ENCODE measurements at regions not wholly inside any gene's neighbourhood (a gene's known extent, or its start where the extent isn't known, plus 50 kb on each side); places are given as distances from the start of the nearest gene placed in this dataset.
"Not testable (repeated sequence)": the region's sequence is repeated elsewhere in the genome, so short reads cannot be mapped to it uniquely, and the experiment has no call there.

DNA sequence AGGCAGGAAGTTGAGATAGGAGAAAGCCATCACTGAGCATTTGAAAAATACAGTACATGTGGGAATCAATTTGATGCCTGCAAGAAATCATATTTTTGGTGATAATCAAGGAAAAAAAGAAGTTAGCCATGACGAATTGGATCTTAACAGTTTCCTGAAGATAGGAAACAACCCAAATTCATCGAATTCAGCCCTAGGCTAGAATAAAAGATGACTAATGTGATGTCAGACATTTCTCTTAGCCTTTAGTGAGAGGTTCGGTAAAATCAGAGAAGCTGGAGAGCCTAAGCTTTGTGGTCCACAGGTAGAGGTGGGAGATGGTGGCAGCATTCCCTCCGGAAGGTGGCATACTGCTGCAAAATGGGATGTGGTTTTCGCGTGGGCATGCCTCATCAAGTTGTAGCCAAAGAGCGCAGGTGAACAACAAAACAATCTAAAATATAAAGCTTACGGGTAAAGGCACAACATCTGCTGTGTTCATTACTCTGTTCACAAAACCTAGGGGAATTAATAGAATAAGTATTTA lies 144.1 kb upstream of the ALCAM start:
- DNase-seq (ENCODE audit: low spot score) = no peak

- no peak for DNase-seq (ENCODE audit: low spot score)
These were observed 142.9 kb upstream of the ALCAM start for GRCh38 chr3:105223815-105224214.

DNA sequence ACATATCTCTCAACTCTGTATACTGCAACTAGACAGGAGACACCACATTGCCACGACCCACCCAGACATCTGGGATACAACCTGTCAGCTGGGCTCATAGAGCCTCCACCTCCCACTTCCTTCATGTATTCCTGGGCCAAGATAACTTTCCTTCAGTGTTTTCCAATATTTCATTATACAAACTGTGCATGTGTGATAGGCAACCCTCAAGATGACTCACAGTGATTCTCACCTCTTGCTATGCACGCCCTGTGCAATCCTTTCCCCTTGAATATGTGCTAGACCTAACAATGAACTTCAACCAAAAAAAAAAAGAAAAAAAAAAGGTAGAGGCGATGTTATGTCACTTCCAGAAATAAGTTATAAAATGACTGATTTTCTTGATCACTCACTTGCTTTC lies 138.0 kb upstream of the ALCAM start:
- no peak for DNase-seq (ENCODE audit: low spot score)

DNA sequence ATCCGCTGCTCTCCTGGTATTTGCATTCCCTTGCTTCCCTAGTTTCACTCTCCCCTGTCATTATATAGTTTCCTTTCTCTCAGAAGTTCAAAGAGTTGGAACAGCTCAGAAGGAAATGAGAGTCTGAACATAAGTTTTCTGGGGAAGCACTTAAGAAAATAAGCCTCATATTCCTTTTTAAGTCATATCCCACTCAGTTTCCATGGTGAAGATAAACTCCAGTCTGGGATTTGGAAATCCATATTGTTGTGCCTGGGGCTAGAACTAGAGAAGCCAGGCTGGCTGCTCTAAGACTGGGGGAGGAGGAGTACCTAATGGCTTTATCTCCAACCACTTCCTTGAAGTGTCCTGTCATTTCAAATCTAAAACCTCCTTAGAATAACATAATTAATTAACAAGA lies 134.2 kb upstream of the ALCAM start:
- no peak for DNase-seq (ENCODE audit: low spot score)

DNA sequence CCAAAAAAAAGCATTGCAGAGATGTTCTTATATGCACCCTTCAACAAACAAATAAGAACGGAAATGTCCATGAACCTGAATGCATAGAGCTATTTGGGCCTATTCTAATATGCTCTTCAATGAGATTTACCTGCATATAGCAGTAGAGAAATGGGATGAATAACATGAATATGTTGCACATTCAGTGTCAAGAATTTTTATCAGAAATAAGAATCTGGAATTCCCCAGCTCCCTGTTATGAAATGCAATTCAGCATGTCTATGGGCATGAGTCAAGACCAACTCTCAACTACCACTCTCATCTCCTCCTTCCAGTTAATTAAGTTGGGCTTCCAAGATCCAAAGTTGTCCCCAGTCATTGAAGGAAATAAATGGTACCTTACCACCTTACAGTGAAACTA lies 133.7 kb upstream of the ALCAM start:
- no peak for DNase-seq (ENCODE audit: low spot score)

GRCh38 chr3:105235221-105235620 lies 131.5 kb upstream of the ALCAM start:
- DNase-seq (ENCODE audit: low spot score) = no peak

- no peak for DNase-seq (ENCODE audit: low spot score)
These were observed 130.9 kb upstream of the ALCAM start for GRCh38 chr3:105235785-105236184.

DNA sequence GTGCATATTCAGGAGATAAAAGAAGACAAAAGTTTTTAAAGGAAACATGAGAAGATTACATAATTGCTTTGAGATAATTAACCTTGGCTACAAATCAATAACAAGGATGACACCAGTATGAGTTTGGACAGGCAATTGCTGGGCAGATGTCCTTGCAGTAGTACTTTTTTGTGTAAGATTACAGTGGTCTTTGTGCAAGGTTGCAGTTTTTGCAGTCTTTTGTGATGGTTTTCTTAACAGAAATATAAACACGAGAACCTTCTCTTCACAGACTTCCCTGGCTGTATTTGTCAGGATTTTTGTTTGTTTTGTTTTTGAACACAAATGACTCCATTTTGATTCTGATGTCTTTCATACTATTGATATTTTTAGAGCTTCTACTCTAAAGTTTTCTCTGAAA lies 128.3 kb upstream of the ALCAM start:
- DNase-seq (ENCODE audit: low spot score) = no peak

DNA sequence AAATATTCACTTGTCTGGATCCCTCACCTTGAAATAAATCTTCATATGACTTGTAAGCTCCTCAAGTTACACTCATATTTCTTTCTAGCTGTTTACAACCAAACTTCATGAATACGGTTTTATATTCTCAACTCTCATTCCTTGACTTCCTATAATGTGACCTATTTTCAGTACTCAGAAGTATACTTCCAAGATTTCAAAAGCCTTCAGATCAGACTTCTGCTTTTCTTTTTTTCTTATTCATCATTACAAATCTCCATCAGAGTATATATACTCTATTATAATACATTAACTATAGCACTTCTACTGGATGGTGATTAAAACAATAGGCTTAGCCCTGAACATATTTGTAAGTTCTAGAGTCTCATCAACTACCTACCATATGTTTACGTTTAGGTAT lies 123.6 kb upstream of the ALCAM start:
- DNase-seq (ENCODE audit: low spot score) = no peak

GRCh38 chr3:105246536-105246935 lies 120.2 kb upstream of the ALCAM start:
- no peak for DNase-seq (ENCODE audit: low spot score)

GRCh38 chr3:105253225-105253624 lies 113.5 kb upstream of the ALCAM start:
- DNase-seq (ENCODE audit: low spot score) = no peak

DNA sequence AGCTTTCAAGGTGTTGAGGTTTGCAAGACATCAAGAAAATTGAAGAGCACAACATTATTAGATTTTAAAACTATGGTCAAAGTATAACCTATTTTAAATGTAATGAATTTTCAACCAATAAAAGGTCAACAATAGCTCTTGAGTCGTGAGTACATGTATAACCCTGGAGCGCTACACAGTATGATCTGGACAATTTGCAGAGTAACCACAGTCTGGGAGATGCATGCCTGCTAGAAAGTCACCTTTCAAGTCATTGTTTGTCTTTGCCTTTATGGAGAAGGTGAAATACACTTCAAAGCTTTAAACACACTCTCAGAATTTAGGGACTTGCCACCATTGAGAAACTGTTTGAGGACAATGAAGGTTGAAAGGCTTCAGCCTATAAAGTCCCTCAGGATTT lies 112.6 kb upstream of the ALCAM start:
- no peak for DNase-seq (ENCODE audit: low spot score)

- no peak for DNase-seq (ENCODE audit: low spot score)
These were observed 111.4 kb upstream of the ALCAM start for GRCh38 chr3:105255350-105255749.

DNA sequence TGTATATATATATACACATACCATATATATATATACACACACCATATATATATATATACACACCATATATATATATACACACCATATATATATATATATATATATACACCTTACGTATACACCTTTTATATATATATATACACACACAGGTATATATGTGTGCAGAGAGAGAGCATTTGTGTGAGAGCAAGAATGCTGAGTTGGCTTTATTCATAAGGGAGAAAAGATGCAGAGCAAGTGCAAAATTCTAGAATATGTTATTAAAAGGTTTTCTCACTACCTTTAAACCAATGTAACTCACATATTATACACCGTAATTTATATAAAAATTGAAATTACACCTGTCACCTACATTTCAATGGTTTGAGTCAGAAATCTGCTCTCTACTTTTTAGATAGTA lies 107.2 kb upstream of the ALCAM start:
- no peak for DNase-seq (ENCODE audit: low spot score)

DNA sequence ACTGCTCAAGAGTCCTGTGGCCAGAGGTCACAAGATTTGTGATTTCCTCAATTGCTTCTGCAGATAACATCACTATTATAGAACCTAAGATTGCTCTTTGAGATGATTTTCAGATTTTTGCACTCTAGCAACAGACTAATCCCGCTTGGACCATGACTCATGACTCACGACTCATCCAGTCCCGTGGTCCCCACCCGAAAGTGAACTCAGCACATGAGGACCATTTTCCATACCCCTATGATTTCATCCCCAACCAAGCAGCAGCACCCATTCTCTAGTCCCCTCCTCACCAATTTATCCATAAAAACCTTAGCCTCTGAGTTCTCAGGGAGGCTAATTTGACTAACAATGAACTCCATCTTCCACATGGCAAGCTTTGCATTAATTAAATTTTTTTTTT lies 106.3 kb upstream of the ALCAM start:
- no peak for DNase-seq (ENCODE audit: low spot score)

- no peak for DNase-seq (ENCODE audit: low spot score)
These were observed 92.2 kb upstream of the ALCAM start for GRCh38 chr3:105274536-105274935.

GRCh38 chr3:105274958-105275357 lies 91.8 kb upstream of the ALCAM start:
- DNase-seq (ENCODE audit: low spot score) = no peak

DNA sequence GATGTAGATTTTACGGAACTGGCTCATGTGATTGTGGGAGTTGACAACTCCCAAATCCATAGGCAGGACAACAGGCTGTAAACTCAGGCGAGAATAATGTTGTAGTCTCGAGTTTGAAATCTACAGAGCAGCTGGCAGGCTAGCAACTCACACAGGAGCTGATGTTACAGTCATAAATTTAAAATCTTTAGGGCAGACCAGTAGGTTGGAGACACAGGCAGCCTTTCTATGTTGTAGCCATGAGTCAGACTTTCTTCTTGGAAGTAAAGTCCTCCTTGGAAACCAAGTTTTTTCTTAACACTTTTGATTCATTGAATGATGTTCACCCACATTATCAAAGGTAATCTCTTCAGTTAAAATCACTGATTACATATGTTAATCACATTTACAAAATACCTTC lies 89.1 kb upstream of the ALCAM start:
- no peak for DNase-seq (ENCODE audit: low spot score)

DNA sequence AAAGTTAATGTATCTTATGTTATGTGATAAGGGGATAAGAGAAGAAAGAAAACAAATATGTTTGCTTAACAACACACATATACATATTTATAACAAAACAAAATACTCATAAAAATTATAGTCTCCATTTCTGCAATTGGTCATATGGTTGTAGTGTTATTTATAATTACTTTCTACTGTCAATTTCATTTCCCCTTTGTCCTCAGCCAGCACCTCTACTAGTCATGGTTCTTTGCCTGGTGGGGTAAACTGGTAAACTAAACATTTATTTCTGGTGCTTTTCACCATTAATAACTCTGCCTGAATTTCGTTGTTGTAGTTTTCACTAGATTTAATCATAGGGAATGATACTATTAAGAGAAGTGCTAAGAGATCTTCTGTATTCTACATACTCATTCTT lies 88.0 kb upstream of the ALCAM start:
- DNase-seq (ENCODE audit: low spot score) = no peak

DNA sequence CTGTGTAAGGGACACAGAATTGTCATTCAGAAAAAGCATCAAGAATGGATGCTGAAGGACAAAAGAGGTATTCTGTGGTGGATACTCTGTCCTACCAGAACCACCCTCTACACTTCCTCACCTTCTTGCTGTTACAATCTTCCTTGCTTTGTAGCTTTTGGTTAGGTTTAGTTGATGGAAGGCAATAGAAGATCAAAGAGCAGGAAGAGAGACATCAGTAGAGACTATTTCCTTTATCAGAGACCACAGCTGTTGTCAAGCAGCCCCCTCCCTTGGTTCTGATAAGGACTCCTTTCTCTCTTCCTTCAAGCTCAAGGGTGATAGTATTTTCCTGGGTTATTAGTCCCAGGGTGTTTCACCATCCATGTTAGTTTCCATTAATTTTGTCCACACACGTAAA lies 84.7 kb upstream of the ALCAM start:
- no peak for DNase-seq (ENCODE audit: low spot score)

DNA sequence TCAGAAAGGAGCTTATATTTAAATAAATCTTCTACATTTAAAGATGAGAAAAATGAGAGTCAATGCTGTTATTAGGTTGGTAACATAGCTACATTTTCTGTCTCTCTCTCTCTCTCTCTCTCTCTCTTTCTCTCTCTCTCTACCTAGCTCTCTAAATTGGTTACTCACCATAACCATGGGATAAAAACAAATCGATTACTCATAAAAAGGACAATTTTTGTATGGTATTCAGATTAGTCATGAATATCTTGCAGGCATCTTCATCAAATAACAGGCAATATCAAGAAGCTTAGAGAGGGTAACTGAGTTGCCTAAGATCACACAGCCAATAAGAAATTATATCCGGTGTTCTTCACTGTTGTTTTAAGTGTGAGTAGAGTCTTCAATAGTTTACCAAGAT lies 81.8 kb upstream of the ALCAM start:
- DNase-seq (ENCODE audit: low spot score) = no peak

DNA sequence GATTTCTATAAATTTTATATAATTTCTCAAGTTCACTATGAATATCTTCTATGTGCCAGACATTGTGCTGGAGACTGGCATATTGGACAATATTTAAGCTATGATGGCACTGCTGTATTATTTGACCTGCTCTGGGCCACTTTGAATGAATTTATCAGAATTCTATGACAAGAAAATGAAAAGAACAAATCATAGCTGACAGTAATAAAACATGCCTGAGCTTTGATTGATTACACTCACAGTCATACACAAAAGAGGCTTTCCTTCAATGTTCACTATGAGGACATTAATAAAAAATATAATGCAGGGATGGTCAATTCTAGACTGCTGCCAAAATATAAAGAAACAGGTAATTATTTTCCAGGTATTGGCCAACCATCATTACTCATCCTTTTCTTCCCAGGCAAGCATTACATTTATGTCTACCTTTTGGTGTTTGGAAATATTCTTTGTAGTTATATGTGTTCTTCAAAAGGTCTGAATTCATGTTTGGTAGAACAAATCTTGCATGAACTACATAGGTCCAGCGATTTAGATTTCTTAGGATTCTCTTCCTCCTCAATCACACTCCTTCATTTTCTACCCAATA lies 81.0 kb upstream of the ALCAM start:
- DNase-seq (ENCODE audit: low spot score) = no peak

GRCh38 chr3:105293441-105293840 lies 73.3 kb upstream of the ALCAM start:
- DNase-seq (ENCODE audit: low spot score) = no peak

- not testable (repeated sequence) for DNase-seq (ENCODE audit: low spot score)
These were observed 70.4 kb upstream of the ALCAM start for GRCh38 chr3:105296182-105296822.

Data from pons (tissue), 1 donor.